PC-3 (cell line): ENCODE measurements at regions not wholly inside any gene's neighbourhood (a gene's known extent, or its start where the extent isn't known, plus 50 kb on each side); places are given as distances from the start of the nearest gene placed in this dataset.

Source experiments
- ATAC-seq: fragments of 200-7000 bp; cut with Tn5 transposase; 2 replicates; pipeline ENCODE4 v1.9.1; 2020; ENCODE audit warnings: mild to moderate bottlenecking, moderate library complexity
- BruUV-seq: library from RNA; stranded (reverse); fragments of 400-500 nt; replicated peaks from 2 replicates; lab custom pipeline; 2021; lab: Mats Ljungman, UMichigan
- CTCF ChIA-PET: fragments of 300-600 bp; sonication (Branson Sonifier 250); formaldehyde crosslinking; loops from one replicate; lab custom pipeline; 2022; ENCODE audit warnings: antibody characterized with exemption; lab: Charles Lee
- POLR2A ChIA-PET: fragments of 300-600 bp; sonication (Branson Sonifier 250); formaldehyde crosslinking; loops from one replicate; lab custom pipeline; 2022; ENCODE audit warnings: antibody characterized with exemption; ENCODE audit not compliant: unreplicated experiment; lab: Charles Lee
- DNase-seq: peaks from one replicate; pipeline ENCODE4 v3.0.0-alpha.2; 2015
- H2AFZ ChIP-seq: fragments of 300-600 bp; sonication (generic); 2 replicates; pipeline ENCODE4 v1.6.0; 2016; ENCODE audit warnings: antibody characterized with exemption, low read length
- H3F3A ChIP-seq: fragments of 300-600 bp; sonication (generic); one replicate; pipeline ENCODE4 v1.6.0; 2017; ENCODE audit warnings: antibody characterized with exemption, low read length, control low read depth, mild to moderate bottlenecking; ENCODE audit not compliant: unreplicated experiment
- H3K27ac ChIP-seq: fragments of 300-600 bp; sonication (generic); 2 replicates; pipeline ENCODE4 v1.5.1; 2016; ENCODE audit warnings: mild to moderate bottlenecking, low read length
- H3K27me3 ChIP-seq: fragments of 300-600 bp; sonication (generic); 2 replicates; pipeline ENCODE4 v1.6.1; 2016; ENCODE audit warnings: low read length, mixed read lengths
- H3K36me3 ChIP-seq: fragments of 300-600 bp; sonication (generic); 2 replicates; pipeline ENCODE4 v1.6.1; 2016; ENCODE audit warnings: low read depth, mixed run types, low read length, mixed read lengths
- H3K4me1 ChIP-seq: fragments of 300-600 bp; sonication (generic); 2 replicates; pipeline ENCODE4 v1.5.1; 2016; ENCODE audit warnings: low read length; ENCODE audit not compliant: insufficient read depth
- H3K4me2 ChIP-seq: fragments of 300-600 bp; sonication (generic); 2 replicates; pipeline ENCODE4 v1.6.0; 2016; ENCODE audit warnings: low read length
- H3K4me3 ChIP-seq: fragments of 300-600 bp; sonication (generic); 2 replicates; pipeline ENCODE4 v1.5.1; 2016; ENCODE audit warnings: mild to moderate bottlenecking, low read length, mixed read lengths
- H3K79me2 ChIP-seq: fragments of 300-600 bp; sonication (generic); 2 replicates; pipeline ENCODE4 v1.6.1; 2017; ENCODE audit warnings: low read length, mixed read lengths
- H3K9ac ChIP-seq: fragments of 300-600 bp; sonication (generic); 2 replicates; pipeline ENCODE4 v1.6.0; 2016; ENCODE audit warnings: mild to moderate bottlenecking, low read length
- H3K9me2 ChIP-seq: fragments of 300-600 bp; sonication (generic); replicated peaks from 2 replicates; pipeline ENCODE4 v1.6.1; 2016; ENCODE audit warnings: mixed run types, low read length, mixed read lengths
- H3K9me3 ChIP-seq: fragments of 300-600 bp; sonication (generic); 2 replicates; pipeline ENCODE4 v1.6.1; 2016; ENCODE audit warnings: low read length, mixed read lengths
- H4K20me1 ChIP-seq: fragments of 300-600 bp; sonication (generic); 2 replicates; pipeline ENCODE4 v1.6.1; 2016; ENCODE audit warnings: low read length, mixed read lengths
- EZH2 ChIP-seq: fragments of 300-600 bp; sonication (generic); IDR thresholded peaks from one replicate; pipeline ENCODE4 v1.6.1; 2017; ENCODE audit warnings: antibody characterized with exemption, mild to moderate bottlenecking, low read length; ENCODE audit not compliant: unreplicated experiment
- EZH2phosphoT487 ChIP-seq: fragments of 300-600 bp; sonication (generic); IDR thresholded peaks from 2 replicates; pipeline ENCODE4 v1.6.1; 2018; ENCODE audit warnings: mild to moderate bottlenecking, antibody characterized with exemption, low read length, borderline replicate concordance
- intact Hi-C: fragments of 100-400 bp; cut with micrococcal nuclease; formaldehyde crosslinking; loops from 2 replicates; pipeline ENCODE4 v1.9.0; 2023
- TF ChIP-seq, protein P1 (sequence below): fragments of 300-600 bp; sonication (generic); conservative IDR thresholded peaks from 2 replicates; pipeline ENCODE4 v1.5.1; 2017; ENCODE audit warnings: antibody characterized with exemption, low read depth, mild to moderate bottlenecking, low read length

DNA sequence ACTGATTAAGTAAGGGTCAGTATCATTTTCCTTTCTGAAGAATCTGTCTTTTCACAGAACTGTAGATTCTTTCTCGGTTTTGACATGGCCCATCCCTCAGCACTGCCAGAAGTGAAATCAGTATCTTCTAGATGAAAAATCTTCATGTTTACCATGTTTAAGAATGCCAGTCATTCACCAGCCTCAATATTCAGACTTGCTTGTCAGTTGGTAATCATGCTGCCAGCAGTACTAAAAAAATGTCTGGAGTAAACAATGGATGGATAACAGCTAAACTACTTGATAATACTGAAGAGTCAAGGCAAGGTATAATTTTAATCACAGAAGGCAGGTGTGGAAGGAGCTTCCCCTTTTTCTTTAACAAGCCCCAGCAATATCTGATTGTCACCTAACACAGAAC lies 306.8 kb upstream of the DMAC1 start:
- no TSS peak for BruUV-seq
- ChIA-PET POLR2A (no interaction called here), CTCF (no interaction called here)
- Histone ChIP-seq H3K4me3 (no peak overlapping the region), H3K36me3 (no peaks in the 10 kb centered on the region), H3K79me2 (no peaks in the 10 kb centered on the region), H3K4me1 (no peaks in the 10 kb centered on the region), H3F3A (no peaks in the 10 kb centered on the region), H3K4me2 (no peak overlapping the region), H3K27me3 (no peaks in the 10 kb centered on the region), H3K27ac (no peak overlapping the region), H3K9me3 (peaks cover 7% of the 10 kb centered on the region; the same call in 1 of the 2 replicates), H4K20me1 (no peaks in the 10 kb centered on the region), H3K9me2 (no peaks in the 10 kb centered on the region), H2AFZ (no peak overlapping the region), H3K9ac (no peak overlapping the region)
- DNase-seq (no peak), ATAC-seq (no peak)
- intact Hi-C loops = no loop called here
- TF ChIP-seq, protein P1, sequence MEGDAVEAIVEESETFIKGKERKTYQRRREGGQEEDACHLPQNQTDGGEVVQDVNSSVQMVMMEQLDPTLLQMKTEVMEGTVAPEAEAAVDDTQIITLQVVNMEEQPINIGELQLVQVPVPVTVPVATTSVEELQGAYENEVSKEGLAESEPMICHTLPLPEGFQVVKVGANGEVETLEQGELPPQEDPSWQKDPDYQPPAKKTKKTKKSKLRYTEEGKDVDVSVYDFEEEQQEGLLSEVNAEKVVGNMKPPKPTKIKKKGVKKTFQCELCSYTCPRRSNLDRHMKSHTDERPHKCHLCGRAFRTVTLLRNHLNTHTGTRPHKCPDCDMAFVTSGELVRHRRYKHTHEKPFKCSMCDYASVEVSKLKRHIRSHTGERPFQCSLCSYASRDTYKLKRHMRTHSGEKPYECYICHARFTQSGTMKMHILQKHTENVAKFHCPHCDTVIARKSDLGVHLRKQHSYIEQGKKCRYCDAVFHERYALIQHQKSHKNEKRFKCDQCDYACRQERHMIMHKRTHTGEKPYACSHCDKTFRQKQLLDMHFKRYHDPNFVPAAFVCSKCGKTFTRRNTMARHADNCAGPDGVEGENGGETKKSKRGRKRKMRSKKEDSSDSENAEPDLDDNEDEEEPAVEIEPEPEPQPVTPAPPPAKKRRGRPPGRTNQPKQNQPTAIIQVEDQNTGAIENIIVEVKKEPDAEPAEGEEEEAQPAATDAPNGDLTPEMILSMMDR = no peak
- TF ChIP-seq EZH2phosphoT487 (no peak), EZH2 (no peak)

DNA sequence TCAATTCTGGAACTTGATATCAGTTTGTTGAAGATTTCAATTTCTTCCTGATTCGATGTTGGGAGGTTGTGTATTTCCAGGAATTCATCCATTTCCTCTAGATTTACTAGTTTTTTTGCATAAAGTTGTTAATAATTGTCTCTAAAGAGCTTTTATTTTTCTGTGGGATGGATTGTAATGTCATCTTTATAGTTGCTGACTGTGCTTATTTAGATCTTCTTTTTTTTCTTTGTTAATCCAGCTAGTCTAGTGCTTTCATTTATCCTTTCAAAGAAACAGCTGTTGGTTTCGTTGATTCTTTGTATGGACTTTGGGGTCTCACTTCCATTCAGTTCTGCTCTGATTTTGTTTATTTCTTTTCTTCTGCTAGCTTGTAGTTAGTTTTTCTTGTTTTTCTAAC lies 302.0 kb upstream of the DMAC1 start:
- no peaks in the 10 kb centered on the region for H4K20me1 ChIP-seq
- no peak overlapping the region for H3K27ac ChIP-seq
- BruUV-seq = no TSS peak
- H3K79me2 ChIP-seq = no peaks in the 10 kb centered on the region
- no peak for TF ChIP-seq EZH2
- TF ChIP-seq, protein P1 = no peak
- H3K4me3 ChIP-seq = no peak overlapping the region
- H3K4me1 ChIP-seq = no peaks in the 10 kb centered on the region
- ChIA-PET POLR2A (no interaction called here), CTCF (no interaction called here)
- H3K4me2 ChIP-seq = no peak overlapping the region
- no peaks in the 10 kb centered on the region for H3K36me3 ChIP-seq
- intact Hi-C loops = no loop called here
- peaks cover 4% of the 10 kb centered on the region; the same call in 1 of the 2 replicates for H3K9me3 ChIP-seq
- no peaks in the 10 kb centered on the region for H3K27me3 ChIP-seq
- H3K9ac ChIP-seq = no peak overlapping the region
- ATAC-seq (no peak), DNase-seq (no peak)
- H2AFZ ChIP-seq = no peak overlapping the region
- H3F3A ChIP-seq = no peaks in the 10 kb centered on the region
- no peaks in the 10 kb centered on the region for H3K9me2 ChIP-seq

DNA sequence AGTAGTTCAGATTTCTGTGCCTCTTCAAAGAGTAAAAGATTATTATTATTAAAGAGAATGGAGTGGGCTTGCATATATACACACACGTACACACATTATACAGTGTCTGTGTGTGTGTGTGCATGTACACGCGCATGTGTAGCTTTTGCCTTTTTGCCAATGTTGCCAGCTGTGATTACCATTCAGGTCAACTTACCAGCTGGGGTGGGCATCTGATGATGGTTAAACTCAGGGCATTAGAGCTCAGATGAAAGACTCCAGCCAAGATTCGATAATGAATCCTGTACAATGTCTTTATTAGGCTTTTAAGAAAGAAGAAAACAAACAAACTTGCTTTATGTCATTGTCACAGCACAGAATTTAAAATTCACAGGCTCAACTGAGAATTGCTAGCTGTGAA lies 296.5 kb upstream of the DMAC1 start:
- Histone ChIP-seq H3K79me2 (no peaks in the 10 kb centered on the region), H3K27me3 (no peaks in the 10 kb centered on the region), H2AFZ (no peak overlapping the region), H3K27ac (no peak overlapping the region), H3K9me2 (no peaks in the 10 kb centered on the region), H3K4me1 (no peaks in the 10 kb centered on the region), H4K20me1 (no peaks in the 10 kb centered on the region), H3F3A (no peaks in the 10 kb centered on the region), H3K36me3 (no peaks in the 10 kb centered on the region), H3K4me2 (no peak overlapping the region), H3K9ac (no peak overlapping the region), H3K4me3 (no peak overlapping the region), H3K9me3 (no peaks in the 10 kb centered on the region)
- ChIA-PET POLR2A (no interaction called here), CTCF (no interaction called here)
- intact Hi-C loops = no loop called here
- no peak for ATAC-seq
- TF ChIP-seq EZH2phosphoT487 (no peak), EZH2 (no peak)
- TF ChIP-seq, protein P1 = no peak
- DNase-seq = no peak
- BruUV-seq = no TSS peak
